Spleen (tissue), 11 donors: ENCODE measurements at regions not wholly inside any gene's neighbourhood (a gene's known extent, or its start where the extent isn't known, plus 50 kb on each side); places are given as distances from the start of the nearest gene placed in this dataset.
A peak's percentile ranks its signal among the peaks of the same experiment; 100 is the strongest.

Source experiments
- DNase-seq: peaks from one replicate; pipeline ENCODE4 v3.0.0-alpha.2; 2020
- H3K27ac ChIP-seq, 8 donors: fragments of 200-600 bp; sonication (generic) in 7 of 8; 1 replicate in 4 of 8; 2 replicates in 4 of 8; pipeline versions ENCODE4 v1.5.0 to v1.8.0; 2016 to 2021; ENCODE audit warnings: inconsistent platforms in 4 of 8, mild to moderate bottlenecking in 4 of 8, moderate library complexity in 1 of 8
- H3K27me3 ChIP-seq, 7 donors: fragments of 200-600 bp; sonication (generic) in 6 of 7; replicated peaks in 1 of 7; 1 replicate in 4 of 7; 2 replicates in 3 of 7; pipeline versions ENCODE4 v1.5.0 to v1.8.0; 2016 to 2021; ENCODE audit warnings: inconsistent platforms in 3 of 7, mild to moderate bottlenecking in 1 of 7
- H3K36me3 ChIP-seq, 6 donors: fragments of 200-600 bp; sonication (generic) in 5 of 6; 1 replicate in 4 of 6; 2 replicates in 2 of 6; pipeline versions ENCODE4 v1.5.0 to v1.8.0; 2016 to 2021; ENCODE audit warnings: inconsistent platforms in 2 of 6
- H3K4me1 ChIP-seq, 6 donors: fragments of 200-600 bp; sonication (generic) in 5 of 6; 1 replicate in 3 of 6; 2 replicates in 3 of 6; pipeline versions ENCODE4 v1.5.0 to v1.8.0; 2016 to 2021; ENCODE audit warnings: inconsistent platforms in 3 of 6
- H3K4me3 ChIP-seq, 8 donors: fragments of 200-600 bp; sonication (generic) in 7 of 8; 1 replicate in 4 of 8; 2 replicates in 4 of 8; pipeline versions ENCODE4 v1.5.0 to v1.8.0; 2016 to 2021; ENCODE audit warnings: inconsistent platforms in 4 of 8, mild to moderate bottlenecking in 4 of 8, moderate library complexity in 2 of 8
- H3K9me3 ChIP-seq, 8 donors: fragments of 200-600 bp; sonication (generic) in 7 of 8; 1 replicate in 4 of 8; 2 replicates in 4 of 8; pipeline versions ENCODE4 v1.5.0 to v1.8.0; 2016 to 2021; ENCODE audit warnings: inconsistent platforms in 4 of 8
- CTCF ChIP-seq, 11 experiments: fragments of 200-600 bp in 7 of 11; fragments of 450-650 bp in 4 of 11; sonication (generic) in 4 of 11; IDR thresholded peaks in 8 of 11; conservative IDR thresholded peaks in 3 of 11; 1 replicate in 7 of 11; 2 replicates in 4 of 11; pipeline versions ENCODE4 v1.4.0 to v1.8.0; 2016 to 2021; ENCODE audit warnings: antibody characterized with exemption in 11 of 11, inconsistent platforms in 4 of 11, mild to moderate bottlenecking in 1 of 11
- POLR2A ChIP-seq, 3 donors: fragments of 450-650 bp; IDR thresholded peaks; one replicate each; pipeline ENCODE4 v1.5.1; 2017; ENCODE audit warnings: antibody characterized with exemption in 3 of 3, mild to moderate bottlenecking in 1 of 3
- POLR2AphosphoS5 ChIP-seq, 3 donors: sonication (generic); formaldehyde crosslinking; IDR thresholded peaks; one replicate each; pipeline ENCODE4 v1.5.1; 2017; ENCODE audit warnings: antibody characterized with exemption in 3 of 3
- WGBS, 5 donors: extraction: QIAGEN DNeasy Blood & Tissue Kit in 3 of 5; methylation state at CpG; one replicate each; pipeline versions ENCODE4 v1.1.5 to v1.1.7; 2013 to 2018; 5-methylcytosine and 5-hydroxymethylcytosine counted together
- intact Hi-C: fragments of 100-400 bp; cut with DNase I; formaldehyde crosslinking; loops from one replicate; pipeline ENCODE4 v1.15.0; 2023; ENCODE audit warnings: low total_unique reads
- donor health status: healthy with polysubstance abuse.
- donor health status: DM: no; HTN: no; CAD: no; lungs with moderate emphysema.
- donor health status: DM: no; HTN: no; CAD: no.
- donor health status: Bipolar disorder and iron deficiency.
- donor health status: healthy.
- donor health status: DM: no; HTN: no; CAD: no.
- donor health status: DM: yes; HTN: yes; CAD: no.

GRCh38 chr7:1325646-1326510 lies 93.2 kb downstream of the UNCX start:
- intact Hi-C loops: no loop called here
- Histone ChIP-seq H3K4me3 (no peak overlapping the region), H3K4me1 (no peaks in the 10 kb centered on the region), H3K27ac (no peak overlapping the region), H3K36me3 (no peaks in the 10 kb centered on the region), H3K27me3 (peaks cover 0 to 79% (median 46%) of the 10 kb centered on the region in 7 donors), H3K9me3 (no peaks in the 10 kb centered on the region)
- no peak for TF ChIP-seq CTCF (IDR thresholded peaks at IDR 0.05 in 8 of 11, conservative IDR thresholded peaks at IDR 0.05 in 3 of 11)
- TF ChIP-seq POLR2AphosphoS5 (IDR thresholded peaks at IDR 0.05): no peak
- no peak for TF ChIP-seq POLR2A (IDR thresholded peaks at IDR 0.05)
- WGBS, 5 donors: 72 to 81% (median 80%) methylated on average over 27 to 33 of the region's 33 CpGs
- DNase-seq: peak; percentile 64

GRCh38 chr7:1326511-1326785 lies 93.8 kb downstream of the UNCX start:
- DNase-seq: peak; percentile 38
- H3K4me3 ChIP-seq: no peak overlapping the region
- no peaks in the 10 kb centered on the region for H3K36me3 ChIP-seq
- no peak for TF ChIP-seq POLR2AphosphoS5 (IDR thresholded peaks at IDR 0.05)
- TF ChIP-seq CTCF (IDR thresholded peaks at IDR 0.05 in 8 of 11, conservative IDR thresholded peaks at IDR 0.05 in 3 of 11): no peak
- TF ChIP-seq POLR2A (IDR thresholded peaks at IDR 0.05): no peak
- intact Hi-C loops: no loop called here
- H3K27me3 ChIP-seq: peaks cover 0 to 79% (median 48%) of the 10 kb centered on the region in 7 donors
- H3K9me3 ChIP-seq: no peaks in the 10 kb centered on the region
- WGBS, 5 donors: 70 to 92% (median 77%) methylated on average over 8 to 9 of the region's 9 CpGs
- H3K4me1 ChIP-seq: no peaks in the 10 kb centered on the region
- no peak overlapping the region for H3K27ac ChIP-seq

- DNase-seq: peak; percentile 61
- H3K36me3 ChIP-seq: no peaks in the 10 kb centered on the region
- TF ChIP-seq POLR2AphosphoS5 (IDR thresholded peaks at IDR 0.05) (no peak), CTCF (IDR thresholded peaks at IDR 0.05 in 8 of 11, conservative IDR thresholded peaks at IDR 0.05 in 3 of 11) (no peak), POLR2A (IDR thresholded peaks at IDR 0.05) (no peak)
- H3K4me1 ChIP-seq: no peaks in the 10 kb centered on the region
- peaks cover 0 to 76% (median 37%) of the 10 kb centered on the region in 7 donors for H3K27me3 ChIP-seq
- intact Hi-C loops: no loop called here
- H3K9me3 ChIP-seq: no peaks in the 10 kb centered on the region
- 82 to 89% (median 84%) methylated on average over 9 to 13 of the region's 13 CpGs for WGBS, 5 donors
- H3K4me3 ChIP-seq: no peak overlapping the region
- H3K27ac ChIP-seq: no peak overlapping the region
Observed at GRCh38 chr7:1329261-1329660, 96.6 kb downstream of the UNCX start.

GRCh38 chr7:1329966-1330800 lies 97.5 kb downstream of the UNCX start:
- peak; percentile 58 for DNase-seq
- H3K27ac ChIP-seq: no peak overlapping the region
- intact Hi-C loops: no loop called here
- H3K9me3 ChIP-seq: peaks cover 0 to 6% (median 0%) of the 10 kb centered on the region in 8 donors
- H3K27me3 ChIP-seq: peaks cover 0 to 76% (median 28%) of the 10 kb centered on the region in 7 donors
- WGBS, 5 donors: 77 to 86% (median 81%) methylated on average over 21 to 38 of the region's 38 CpGs
- no peak overlapping the region for H3K4me3 ChIP-seq
- no peaks in the 10 kb centered on the region for H3K4me1 ChIP-seq
- TF ChIP-seq POLR2A (IDR thresholded peaks at IDR 0.05) (no peak), CTCF (IDR thresholded peaks at IDR 0.05 in 8 of 11, conservative IDR thresholded peaks at IDR 0.05 in 3 of 11) (no peak), POLR2AphosphoS5 (IDR thresholded peaks at IDR 0.05) (no peak)
- H3K36me3 ChIP-seq: no peaks in the 10 kb centered on the region
